ENCODE measurements at regions not wholly inside any gene's neighbourhood (a gene's known extent, or its start where the extent isn't known, plus 50 kb on each side); places are given as distances from the start of the nearest gene placed in this dataset.
"Not testable (repeated sequence)": the region's sequence is repeated elsewhere in the genome, so short reads cannot be mapped to it uniquely, and the experiment has no call there.

- Histone ChIP-seq H3K4me3 (ENCODE audit: low read depth, low read length) (no peak overlapping the region), H3K27me3 (ENCODE audit: insufficient read depth, low read depth, severe bottlenecking) (no peaks in the 10 kb centered on the region), H3K36me3 (peaks cover 3% of the 10 kb centered on the region; the same call in 1 of the 2 replicates), H3K27ac (no peak overlapping the region), H3K9me3 (ENCODE audit: severe bottlenecking) (peaks cover 1% of the 10 kb centered on the region)
- no peak for TF ChIP-seq CTCF (IDR thresholded peaks at IDR 0.05; ENCODE audit: low read depth, low read length)
- no peak for DNase-seq
Observed at GRCh38 chr10:65620404-65621048, 1305.3 kb upstream of the LRRTM3 start.

GRCh38 chr10:65622608-65623007 lies 1303.2 kb upstream of the LRRTM3 start:
- DNase-seq = no peak

GRCh38 chr10:65628493-65629139 lies 1297.2 kb upstream of the LRRTM3 start:
- no peaks in the 10 kb centered on the region for H3K36me3 ChIP-seq
- no peak for TF ChIP-seq CTCF (IDR thresholded peaks at IDR 0.05; ENCODE audit: low read depth, low read length)

More at GRCh38 chr10:65622608-65623007, 1303.2 kb upstream of the LRRTM3 start:
- H3K27ac ChIP-seq = no peak overlapping the region
- TF ChIP-seq CTCF (IDR thresholded peaks at IDR 0.05; ENCODE audit: low read depth, low read length) = no peak
- H3K27me3 ChIP-seq (ENCODE audit: insufficient read depth, low read depth, severe bottlenecking) = no peaks in the 10 kb centered on the region
- H3K4me3 ChIP-seq (ENCODE audit: low read depth, low read length) = no peak overlapping the region
- no peaks in the 10 kb centered on the region for H3K36me3 ChIP-seq
- H3K9me3 ChIP-seq (ENCODE audit: severe bottlenecking) = no peaks in the 10 kb centered on the region

GRCh38 chr10:65660006-65660405 lies 1265.8 kb upstream of the LRRTM3 start:
- TF ChIP-seq CTCF (IDR thresholded peaks at IDR 0.05; ENCODE audit: low read depth, low read length) = no peak
- Histone ChIP-seq H3K36me3 (no peaks in the 10 kb centered on the region), H3K27me3 (ENCODE audit: insufficient read depth, low read depth, severe bottlenecking) (no peaks in the 10 kb centered on the region), H3K27ac (no peak overlapping the region), H3K4me3 (ENCODE audit: low read depth, low read length) (no peak overlapping the region), H3K9me3 (ENCODE audit: severe bottlenecking) (no peaks in the 10 kb centered on the region)
- DNase-seq = no peak

More at GRCh38 chr10:65628493-65629139, 1297.2 kb upstream of the LRRTM3 start:
- no peak overlapping the region for H3K4me3 ChIP-seq (ENCODE audit: low read depth, low read length)
- H3K9me3 ChIP-seq (ENCODE audit: severe bottlenecking) = no peaks in the 10 kb centered on the region
- H3K27ac ChIP-seq = no peak overlapping the region
- no peaks in the 10 kb centered on the region for H3K27me3 ChIP-seq (ENCODE audit: insufficient read depth, low read depth, severe bottlenecking)
- DNase-seq = no peak

- no peak for TF ChIP-seq CTCF (IDR thresholded peaks at IDR 0.05; ENCODE audit: low read depth, low read length)
- Histone ChIP-seq H3K27me3 (ENCODE audit: insufficient read depth, low read depth, severe bottlenecking) (no peaks in the 10 kb centered on the region), H3K9me3 (ENCODE audit: severe bottlenecking) (no peaks in the 10 kb centered on the region), H3K27ac (no peak overlapping the region), H3K4me3 (ENCODE audit: low read depth, low read length) (no peak overlapping the region), H3K36me3 (no peaks in the 10 kb centered on the region)
- no peak for DNase-seq
Observed at GRCh38 chr10:65670087-65670486, 1255.7 kb upstream of the LRRTM3 start.

- H3K9me3 ChIP-seq (ENCODE audit: severe bottlenecking); H3K4me3 ChIP-seq (ENCODE audit: low read depth, low read length); H3K27me3 ChIP-seq (ENCODE audit: insufficient read depth, low read depth, severe bottlenecking); H3K36me3 ChIP-seq; H3K27ac ChIP-seq; DNase-seq: not testable (repeated sequence)
Observed at GRCh38 chr10:65670596-65670995, 1255.2 kb upstream of the LRRTM3 start.
